NCI-H446 treated with DMSO at 0.1 percent for 48 hours (cell line): ENCODE measurements at regions not wholly inside any gene's neighbourhood (a gene's known extent, or its start where the extent isn't known, plus 50 kb on each side); places are given as distances from the start of the nearest gene placed in this dataset.

Experiments
- DNase-seq: peaks from one replicate; lab custom pipeline; 2025; lab: John Stamatoyannopoulos, UW

GRCh38 chr20:50393990-50394561, 116.1 kb upstream of the PTPN1 start:
- DNase-seq = no peak

DNA sequence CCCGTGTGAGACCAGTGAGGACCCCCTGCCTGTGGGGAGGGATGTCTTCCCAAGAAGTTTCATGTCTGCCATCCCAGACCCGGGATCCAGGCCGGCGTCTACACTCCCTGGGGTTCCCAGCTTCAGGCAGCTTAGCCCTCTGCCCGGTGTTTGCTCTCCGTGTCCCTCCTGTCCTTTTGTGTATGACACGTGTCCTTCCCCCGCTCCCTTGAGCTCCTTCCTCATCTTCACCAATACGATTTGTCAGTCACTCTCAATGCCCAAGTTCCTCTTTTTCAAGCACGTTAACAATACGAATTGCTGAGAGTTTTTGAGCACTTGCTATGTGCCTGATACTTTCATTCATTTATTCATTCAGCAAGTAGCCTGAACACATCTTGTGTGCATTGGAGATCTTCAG, 115.6 kb upstream of the PTPN1 start:
- DNase-seq = no peak

DNA sequence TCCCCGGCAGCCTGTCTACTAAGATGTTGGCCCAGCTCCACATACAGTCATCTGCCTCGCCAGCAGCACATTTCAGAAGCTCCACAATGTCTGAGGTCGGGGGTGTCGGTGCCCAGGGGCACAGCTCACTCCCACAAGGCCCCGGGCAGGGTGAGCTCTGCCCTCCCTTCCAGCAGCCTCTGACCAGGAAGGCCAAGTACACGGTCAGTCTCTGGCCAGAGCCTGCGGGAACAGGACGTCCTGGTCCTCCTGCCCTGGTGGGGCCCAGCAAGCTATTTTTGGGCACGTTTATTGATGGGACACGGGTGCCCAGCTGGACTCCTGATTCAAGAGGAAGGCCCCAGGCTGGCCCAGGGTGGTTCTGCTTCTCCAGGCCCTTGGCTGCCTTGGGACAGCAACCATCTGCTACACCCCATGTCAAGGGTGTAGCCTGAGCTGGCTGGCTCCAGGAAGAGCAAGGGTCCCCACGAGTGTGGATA, 114.9 kb upstream of the PTPN1 start:
- DNase-seq = no peak

DNA sequence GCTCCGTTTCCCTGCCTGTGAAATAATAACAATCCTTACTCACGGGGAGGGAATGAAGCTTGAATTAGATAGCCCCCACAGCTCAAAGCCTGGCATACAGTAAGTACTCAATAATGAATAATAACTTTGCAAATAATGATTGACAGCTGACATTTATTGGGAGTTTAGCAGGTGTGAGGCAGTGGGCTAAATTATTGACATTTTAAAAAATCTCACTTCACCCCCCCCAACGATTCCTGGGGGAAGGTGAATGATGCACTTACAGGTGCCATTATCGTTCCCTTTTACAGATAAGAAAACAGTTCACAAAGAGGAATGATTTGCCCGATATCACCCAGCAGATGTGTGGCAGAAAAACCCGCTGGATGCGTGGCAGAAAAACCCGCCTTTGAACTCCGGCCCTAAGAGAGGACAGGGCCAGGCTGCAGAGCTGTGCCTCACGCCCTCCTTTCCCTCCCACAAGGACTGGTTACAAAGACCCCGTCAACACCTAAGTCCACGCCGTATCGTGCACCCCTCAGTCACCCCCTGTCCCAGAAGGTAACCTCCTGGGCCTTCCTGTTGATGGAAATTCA, 114.2 kb upstream of the PTPN1 start:
- DNase-seq = no peak

GRCh38 chr20:50396623-50397022, 113.6 kb upstream of the PTPN1 start:
- DNase-seq = no peak

DNA sequence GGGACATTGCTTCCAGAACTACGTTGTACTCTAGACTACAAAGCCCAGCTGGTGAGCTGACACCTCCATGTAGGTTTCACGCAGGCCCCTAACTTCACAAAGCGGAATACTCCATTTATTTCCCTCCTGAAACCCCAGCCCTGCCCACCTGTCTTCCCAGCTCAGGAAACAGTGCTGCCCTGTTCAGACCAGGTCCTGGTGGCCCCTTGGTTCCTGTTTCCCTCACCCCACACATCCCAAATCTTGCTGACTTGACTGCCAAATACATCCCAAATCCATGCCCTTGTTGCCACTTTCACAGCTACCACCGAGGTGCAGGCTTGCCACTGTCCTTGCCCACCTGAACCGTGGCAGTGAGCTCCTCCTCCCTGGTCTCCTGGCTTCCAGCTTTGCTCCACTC, 113.1 kb upstream of the PTPN1 start:
- no peak for DNase-seq

DNA sequence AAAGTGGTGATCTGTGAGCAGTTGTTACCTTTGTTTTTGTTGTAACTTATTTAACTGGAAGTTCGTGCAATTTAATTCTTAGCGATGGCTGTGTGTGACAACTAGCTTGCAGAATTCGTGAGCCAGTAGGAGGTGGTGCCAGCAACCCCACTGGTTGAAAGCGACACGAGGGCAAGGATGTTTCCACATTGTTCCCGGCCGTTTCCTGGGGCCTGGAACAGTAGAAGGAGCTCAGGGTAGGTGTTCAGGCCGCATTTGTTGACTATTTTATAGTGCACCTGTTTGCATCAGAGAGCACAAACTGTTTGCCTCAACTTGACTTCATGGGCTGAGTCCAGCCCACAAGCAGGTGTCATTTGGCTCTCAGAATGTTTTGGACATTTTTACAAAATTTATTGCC, 112.1 kb upstream of the PTPN1 start:
- no peak for DNase-seq

DNA sequence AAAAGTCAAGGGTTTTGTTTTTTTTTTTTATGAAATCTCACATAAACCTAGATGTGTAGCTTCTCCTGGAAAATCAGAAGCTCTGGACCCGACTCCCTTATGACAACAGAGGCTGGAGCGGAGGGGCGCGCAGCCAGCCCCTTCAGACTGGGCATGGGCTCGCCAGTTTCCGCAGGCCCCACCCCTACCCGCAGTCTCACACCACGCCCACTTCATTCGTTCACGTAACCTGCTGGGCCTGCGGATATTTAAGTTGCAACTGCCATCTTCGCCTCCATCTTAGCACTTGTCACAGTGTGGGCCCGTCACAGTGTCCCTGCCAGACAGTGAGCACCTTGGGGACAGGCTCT, 111.7 kb upstream of the PTPN1 start:
- DNase-seq = no peak

DNA sequence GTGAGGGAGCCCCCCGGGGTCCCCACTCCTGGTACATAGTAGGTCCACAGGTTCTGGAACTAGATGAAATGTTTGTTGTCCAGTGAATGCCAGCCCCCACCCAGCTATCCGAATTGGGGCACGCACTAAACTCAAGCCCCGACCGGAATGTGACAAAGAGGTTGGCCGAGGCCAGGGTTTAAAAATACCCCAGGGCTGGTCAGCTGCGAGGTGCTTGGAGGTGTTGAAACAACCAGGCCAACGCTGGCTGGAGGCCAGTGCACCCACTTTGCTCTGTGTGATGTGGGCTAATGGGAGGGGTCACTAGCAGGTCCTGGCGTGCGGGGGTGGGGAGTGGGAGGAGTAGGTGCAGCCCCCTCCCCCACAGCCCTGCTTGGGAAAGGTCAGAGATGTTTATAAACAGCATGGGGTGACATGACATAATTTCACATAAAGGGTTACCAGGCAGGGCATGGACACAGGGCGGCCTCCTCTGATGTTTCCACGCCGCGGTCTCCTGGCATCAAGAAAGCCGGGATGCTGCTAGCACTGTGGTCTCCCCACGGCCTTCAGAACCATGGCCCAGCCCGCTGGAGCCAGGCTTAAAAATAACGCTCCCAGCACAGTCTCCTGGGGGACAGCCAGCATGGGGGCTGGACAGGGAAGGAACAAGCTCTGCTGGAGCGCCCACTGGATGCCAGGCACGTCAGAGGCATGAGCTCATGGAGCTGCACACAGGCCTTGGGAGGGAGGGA, 111.2 kb upstream of the PTPN1 start:
- DNase-seq = no peak

- no peak for DNase-seq
These were observed 110.6 kb upstream of the PTPN1 start for GRCh38 chr20:50399555-50399916.

- no peak for DNase-seq
These were observed 110.1 kb upstream of the PTPN1 start for GRCh38 chr20:50399917-50400704.

GRCh38 chr20:50400705-50401586, 109.2 kb upstream of the PTPN1 start:
- DNase-seq = no peak

DNA sequence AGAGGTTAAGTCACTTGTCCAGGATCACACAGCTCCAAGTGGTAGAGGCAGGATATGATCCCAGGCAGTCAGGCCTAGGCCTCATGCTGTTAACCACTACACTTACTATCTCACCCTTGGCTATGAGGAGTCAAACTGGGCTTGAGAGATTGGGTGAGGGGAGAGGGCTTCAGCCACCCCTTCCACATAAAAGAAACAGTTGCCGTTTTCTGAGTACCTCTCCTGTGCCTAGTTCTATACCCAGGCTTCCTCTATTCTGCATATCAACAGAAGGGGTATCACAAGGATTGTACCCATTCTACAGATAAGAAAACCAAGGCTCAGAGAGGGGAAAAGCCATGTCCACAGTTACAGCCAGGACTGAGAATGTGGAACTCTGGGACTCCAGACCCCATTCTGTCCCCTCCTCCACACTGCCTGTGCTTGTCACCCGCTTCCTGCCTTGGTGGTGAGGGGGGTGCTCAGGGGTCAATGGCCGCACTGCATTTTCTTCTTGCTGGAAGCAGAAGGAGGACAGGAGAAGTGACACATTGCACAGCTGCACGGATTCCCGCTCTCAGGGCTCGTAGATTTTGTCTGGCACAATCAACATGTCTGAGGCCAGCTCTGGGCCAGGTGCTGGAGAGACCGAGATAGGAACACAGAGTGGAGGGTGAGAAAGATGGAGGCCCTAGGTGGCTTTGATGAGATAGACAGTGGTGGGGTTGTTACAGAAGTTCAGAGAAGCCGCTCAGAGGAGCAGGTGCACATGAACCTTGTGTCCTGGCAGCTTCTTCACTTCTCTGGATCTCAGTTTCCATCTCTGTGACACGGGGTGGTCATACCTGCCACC, 108.4 kb upstream of the PTPN1 start:
- DNase-seq = no peak

- no peak for DNase-seq
These were observed 106.4 kb upstream of the PTPN1 start for GRCh38 chr20:50403565-50404418.

GRCh38 chr20:50404419-50405234, 105.6 kb upstream of the PTPN1 start:
- no peak for DNase-seq

- no peak for DNase-seq
These were observed 104.8 kb upstream of the PTPN1 start for GRCh38 chr20:50405235-50405914.

DNA sequence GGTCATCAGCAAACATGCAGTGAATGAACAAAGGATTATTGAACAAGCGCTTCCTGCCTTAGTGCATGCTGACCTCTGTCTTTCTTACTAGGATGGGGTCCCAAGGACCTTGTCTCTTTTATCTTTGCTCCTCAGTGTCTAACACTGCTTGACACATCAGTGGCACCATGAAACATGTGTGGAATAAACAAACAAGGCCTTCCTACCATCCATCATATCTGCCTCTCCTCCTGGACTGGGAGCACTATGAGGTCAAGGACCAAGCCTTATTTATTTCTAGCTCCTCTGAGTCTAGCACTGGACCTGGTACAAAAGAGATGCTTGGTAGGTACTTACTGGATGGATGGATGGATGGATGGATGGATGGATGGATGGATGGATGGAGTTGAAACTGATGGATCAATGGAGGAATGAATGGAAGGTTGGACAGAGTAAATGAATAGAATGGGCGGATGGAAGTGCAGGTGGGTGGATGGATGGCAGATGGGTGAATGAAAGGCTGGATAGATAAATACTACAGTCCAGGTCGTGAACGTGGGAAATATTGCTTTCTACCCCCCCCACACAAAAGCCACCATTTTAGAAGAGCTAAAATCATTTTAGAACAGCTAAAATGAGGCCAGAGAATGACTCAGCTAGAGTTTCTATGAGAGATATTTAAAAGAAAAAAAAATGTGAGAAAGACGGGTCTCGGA, 104.1 kb upstream of the PTPN1 start:
- DNase-seq = no peak

DNA sequence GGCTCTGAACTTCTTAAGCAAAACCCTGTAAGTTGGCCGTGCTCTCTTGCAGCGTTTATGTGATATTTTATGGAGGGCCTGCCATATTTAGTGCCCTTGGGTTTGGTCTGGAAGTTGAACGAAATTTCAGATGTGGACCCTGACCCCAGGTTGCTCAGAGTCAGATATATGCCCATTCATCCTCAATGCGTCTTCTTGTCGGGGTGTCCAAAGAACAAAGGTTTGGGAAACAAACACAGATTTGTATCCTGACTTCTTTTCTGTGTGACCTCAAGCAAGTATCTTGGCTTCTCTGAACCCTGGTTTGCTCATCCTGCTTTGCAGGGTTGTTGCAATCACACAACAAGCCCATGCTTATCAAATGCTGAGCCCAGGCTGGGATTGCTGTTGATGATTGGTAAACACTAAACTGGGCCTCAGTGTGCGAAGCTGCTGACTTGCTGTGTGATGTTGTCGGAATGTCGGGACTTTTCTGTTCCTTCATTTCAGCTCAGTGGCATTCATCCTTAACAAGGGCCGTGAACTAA, 103.5 kb upstream of the PTPN1 start:
- no peak for DNase-seq
